HEK293 (cell line): ENCODE measurements at regions not wholly inside any gene's neighbourhood (a gene's known extent, or its start where the extent isn't known, plus 50 kb on each side); places are given as distances from the start of the nearest gene placed in this dataset.

Experiments used
- CTCF ChIA-PET: fragments of 350-600 bp; formaldehyde crosslinking; extraction: SDS; loops from one replicate; lab custom pipeline; 2021; ENCODE audit warnings: antibody characterized with exemption; lab: Yijun Ruan, JAX
- POLR2A ChIA-PET: fragments of 300-600 bp; formaldehyde crosslinking; extraction: SDS; loops from one replicate; lab custom pipeline; 2020; ENCODE audit warnings: antibody characterized with exemption, inconsistent platforms; lab: Yijun Ruan, JAX
- H3K27ac ChIP-seq: fragments of 200-500 bp; sonication (Bioruptor generic); 2 replicates; pipeline ENCODE4 v1.5.1; 2014; ENCODE audit warnings: low read depth, low read length, control low read depth, inconsistent platforms; ENCODE audit errors: extremely low read depth
- H3K36me3 ChIP-seq, 2 experiments: fragments of 200-500 bp in 1 of 2; sonication (Bioruptor generic) in 1 of 2; 1 replicate in 1 of 2; 2 replicates in 1 of 2; pipeline ENCODE4 v1.5.1; 2014 to 2017; ENCODE audit warnings: inconsistent platforms in 2 of 2, low read length in 2 of 2; ENCODE audit not compliant: control insufficient read depth in 2 of 2, insufficient read depth in 1 of 2
- H3K4me1 ChIP-seq: fragments of 200-500 bp; sonication (Bioruptor generic); 2 replicates; pipeline ENCODE4 v1.5.1; 2014; ENCODE audit warnings: mild to moderate bottlenecking, low read length, inconsistent platforms; ENCODE audit not compliant: control insufficient read depth, insufficient read depth
- H3K4me3 ChIP-seq: 2 replicates; pipeline ENCODE4 v1.5.1; 2011; ENCODE audit warnings: low read depth, mild to moderate bottlenecking, control low read depth, low read length, moderate library complexity
- H3K9me3 ChIP-seq: fragments of 200-500 bp; sonication (Bioruptor generic); 2 replicates; pipeline ENCODE4 v1.5.1; 2014; ENCODE audit warnings: low read depth, low read length, inconsistent platforms; ENCODE audit not compliant: control insufficient read depth, insufficient read depth
- HOXD13 ChIP-seq: sonication (generic); formaldehyde crosslinking; IDR thresholded peaks from 2 replicates; pipeline ENCODE4 v1.8.0; 2022; ENCODE audit warnings: missing genetic modification reagents, borderline replicate concordance
- SCRT2 ChIP-seq: fragments of 450-650 bp; formaldehyde crosslinking; IDR thresholded peaks from 2 replicates; pipeline ENCODE4 v1.5.1; 2016; ENCODE audit warnings: missing biosample characterization, missing genetic modification characterization
- TCF7L2 ChIP-seq: IDR thresholded peaks from 2 replicates; pipeline ENCODE4 v1.6.1; 2011; ENCODE audit warnings: low read depth, mild to moderate bottlenecking, inconsistent platforms, low read length, moderate library complexity, borderline replicate concordance
- ZBTB20 ChIP-seq: fragments of 450-650 bp; formaldehyde crosslinking; IDR thresholded peaks from 2 replicates; pipeline ENCODE4 v1.5.1; 2016; ENCODE audit warnings: missing biosample characterization, missing genetic modification characterization
- ZFP3 ChIP-seq: fragments of 450-650 bp; formaldehyde crosslinking; IDR thresholded peaks from 2 replicates; pipeline ENCODE4 v1.5.1; 2016; ENCODE audit warnings: low read depth, missing biosample characterization, missing genetic modification characterization
- ZFP41 ChIP-seq: fragments of 450-650 bp; formaldehyde crosslinking; IDR thresholded peaks from 2 replicates; pipeline ENCODE4 v1.5.1; 2016; ENCODE audit warnings: missing biosample characterization, missing genetic modification characterization, borderline replicate concordance
- ZNF174 ChIP-seq: fragments of 450-650 bp; formaldehyde crosslinking; IDR thresholded peaks from 2 replicates; pipeline ENCODE4 v1.5.0; 2017; ENCODE audit warnings: missing biosample characterization, mild to moderate bottlenecking, missing genetic modification characterization
- ZNF175 ChIP-seq: fragments of 450-650 bp; formaldehyde crosslinking; IDR thresholded peaks from 2 replicates; pipeline ENCODE4 v1.5.1; 2016; ENCODE audit warnings: missing biosample characterization, missing genetic modification characterization
- ZNF202 ChIP-seq: fragments of 450-650 bp; formaldehyde crosslinking; IDR thresholded peaks from 2 replicates; pipeline ENCODE4 v1.5.1; 2016; ENCODE audit warnings: missing biosample characterization, missing genetic modification characterization, borderline replicate concordance
- ZNF23 ChIP-seq: fragments of 450-650 bp; formaldehyde crosslinking; IDR thresholded peaks from 2 replicates; pipeline ENCODE4 v1.5.1; 2016; ENCODE audit warnings: missing biosample characterization, missing genetic modification characterization, borderline replicate concordance
- ZNF530 ChIP-seq: fragments of 450-650 bp; formaldehyde crosslinking; IDR thresholded peaks from 2 replicates; pipeline ENCODE4 v1.5.1; 2016; ENCODE audit warnings: low read depth, missing biosample characterization, missing genetic modification characterization
- ZNF664 ChIP-seq: fragments of 450-650 bp; formaldehyde crosslinking; IDR thresholded peaks from 2 replicates; pipeline ENCODE4 v1.5.1; 2016; ENCODE audit warnings: missing biosample characterization, missing genetic modification characterization
- ZNF785 ChIP-seq: fragments of 450-650 bp; formaldehyde crosslinking; IDR thresholded peaks from 2 replicates; pipeline ENCODE4 v1.5.1; 2016; ENCODE audit warnings: missing biosample characterization, missing genetic modification characterization
- TF ChIP-seq, protein P1 (sequence below): fragments of 450-650 bp; formaldehyde crosslinking; IDR thresholded peaks from 2 replicates; pipeline ENCODE4 v1.5.1; 2016; ENCODE audit warnings: missing biosample characterization, missing genetic modification characterization
- TF ChIP-seq, protein P2 (sequence below): fragments of 450-650 bp; formaldehyde crosslinking; optimal IDR thresholded peaks from 2 replicates; pipeline ENCODE3; 2016; ENCODE audit warnings: missing biosample characterization, mild to moderate bottlenecking, missing genetic modification characterization
- TF ChIP-seq, protein P3 (sequence below): fragments of 450-650 bp; formaldehyde crosslinking; IDR thresholded peaks from 2 replicates; pipeline ENCODE4 v1.5.1; 2016; ENCODE audit warnings: missing biosample characterization, missing genetic modification characterization
- TF ChIP-seq, protein P4 (sequence below): fragments of 450-650 bp; IDR thresholded peaks from 2 replicates; pipeline ENCODE4 v1.5.1; 2018; ENCODE audit warnings: missing biosample characterization, mild to moderate bottlenecking, missing genetic modification characterization
- TF ChIP-seq, protein P5 (sequence below): fragments of 450-650 bp; formaldehyde crosslinking; IDR thresholded peaks from 2 replicates; pipeline ENCODE4 v1.5.1; 2016; ENCODE audit warnings: missing biosample characterization, missing genetic modification characterization
- TF ChIP-seq, protein P6 (sequence below): fragments of 450-650 bp; formaldehyde crosslinking; IDR thresholded peaks from 2 replicates; pipeline ENCODE4 v1.5.0; 2017; ENCODE audit warnings: missing biosample characterization, missing genetic modification characterization, borderline replicate concordance

DNA sequence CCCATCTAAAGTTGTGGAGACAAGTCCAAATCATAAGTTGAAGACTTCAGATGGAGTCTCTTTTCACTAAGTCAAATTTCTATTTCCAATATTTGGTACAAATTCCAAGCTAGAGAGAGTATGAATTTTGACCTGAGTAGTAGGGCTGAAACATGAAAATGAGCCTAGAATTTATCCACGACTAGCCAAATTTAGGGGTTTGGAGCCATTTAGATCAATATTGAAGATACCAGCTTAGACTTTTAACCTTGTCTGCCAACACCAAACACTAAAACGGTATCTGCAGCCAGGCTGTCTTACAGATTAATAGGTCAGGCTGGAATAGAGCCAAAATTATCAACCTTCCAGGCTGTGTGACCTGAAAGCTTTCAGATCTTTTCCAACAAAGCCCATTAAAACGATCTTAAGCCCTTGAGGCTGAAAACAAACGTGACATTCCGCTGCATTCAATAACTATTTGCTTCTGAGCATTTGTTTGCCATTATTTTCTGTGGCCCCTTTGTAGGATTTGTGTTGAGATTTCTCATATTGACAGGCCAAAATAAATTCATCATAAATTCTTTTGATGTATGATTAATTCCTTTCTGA lies 268.7 kb upstream of the DKK2 start (continued):
- TF ChIP-seq, protein P1, sequence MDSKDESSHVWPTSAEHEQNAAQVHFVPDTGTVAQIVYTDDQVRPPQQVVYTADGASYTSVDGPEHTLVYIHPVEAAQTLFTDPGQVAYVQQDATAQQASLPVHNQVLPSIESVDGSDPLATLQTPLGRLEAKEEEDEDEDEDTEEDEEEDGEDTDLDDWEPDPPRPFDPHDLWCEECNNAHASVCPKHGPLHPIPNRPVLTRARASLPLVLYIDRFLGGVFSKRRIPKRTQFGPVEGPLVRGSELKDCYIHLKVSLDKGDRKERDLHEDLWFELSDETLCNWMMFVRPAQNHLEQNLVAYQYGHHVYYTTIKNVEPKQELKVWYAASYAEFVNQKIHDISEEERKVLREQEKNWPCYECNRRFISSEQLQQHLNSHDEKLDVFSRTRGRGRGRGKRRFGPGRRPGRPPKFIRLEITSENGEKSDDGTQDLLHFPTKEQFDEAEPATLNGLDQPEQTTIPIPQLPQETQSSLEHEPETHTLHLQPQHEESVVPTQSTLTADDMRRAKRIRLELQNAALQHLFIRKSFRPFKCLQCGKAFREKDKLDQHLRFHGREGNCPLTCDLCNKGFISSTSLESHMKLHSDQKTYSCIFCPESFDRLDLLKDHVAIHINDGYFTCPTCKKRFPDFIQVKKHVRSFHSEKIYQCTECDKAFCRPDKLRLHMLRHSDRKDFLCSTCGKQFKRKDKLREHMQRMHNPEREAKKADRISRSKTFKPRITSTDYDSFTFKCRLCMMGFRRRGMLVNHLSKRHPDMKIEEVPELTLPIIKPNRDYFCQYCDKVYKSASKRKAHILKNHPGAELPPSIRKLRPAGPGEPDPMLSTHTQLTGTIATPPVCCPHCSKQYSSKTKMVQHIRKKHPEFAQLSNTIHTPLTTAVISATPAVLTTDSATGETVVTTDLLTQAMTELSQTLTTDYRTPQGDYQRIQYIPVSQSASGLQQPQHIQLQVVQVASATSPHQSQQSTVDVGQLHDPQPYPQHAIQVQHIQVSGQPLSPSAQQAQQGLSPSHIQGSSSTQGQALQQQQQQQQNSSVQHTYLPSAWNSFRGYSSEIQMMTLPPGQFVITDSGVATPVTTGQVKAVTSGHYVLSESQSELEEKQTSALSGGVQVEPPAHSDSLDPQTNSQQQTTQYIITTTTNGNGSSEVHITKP, result no peak
- no peak for TF ChIP-seq ZNF175 (tag by site-specific recombination)
- no peak for TF ChIP-seq ZNF174 (tag by site-specific recombination)
- TF ChIP-seq ZBTB20 (tag by site-specific recombination), result no peak
- TF ChIP-seq ZNF785 (tag by site-specific recombination), result no peak
- TF ChIP-seq ZNF530, result no peak
- TF ChIP-seq, protein P2, sequence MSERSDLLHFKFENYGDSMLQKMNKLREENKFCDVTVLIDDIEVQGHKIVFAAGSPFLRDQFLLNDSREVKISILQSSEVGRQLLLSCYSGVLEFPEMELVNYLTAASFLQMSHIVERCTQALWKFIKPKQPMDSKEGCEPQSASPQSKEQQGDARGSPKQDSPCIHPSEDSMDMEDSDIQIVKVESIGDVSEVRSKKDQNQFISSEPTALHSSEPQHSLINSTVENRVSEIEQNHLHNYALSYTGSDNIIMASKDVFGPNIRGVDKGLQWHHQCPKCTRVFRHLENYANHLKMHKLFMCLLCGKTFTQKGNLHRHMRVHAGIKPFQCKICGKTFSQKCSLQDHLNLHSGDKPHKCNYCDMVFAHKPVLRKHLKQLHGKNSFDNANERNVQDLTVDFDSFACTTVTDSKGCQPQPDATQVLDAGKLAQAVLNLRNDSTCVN (tag by site-specific recombination), result no peak
- TF ChIP-seq, protein P3, sequence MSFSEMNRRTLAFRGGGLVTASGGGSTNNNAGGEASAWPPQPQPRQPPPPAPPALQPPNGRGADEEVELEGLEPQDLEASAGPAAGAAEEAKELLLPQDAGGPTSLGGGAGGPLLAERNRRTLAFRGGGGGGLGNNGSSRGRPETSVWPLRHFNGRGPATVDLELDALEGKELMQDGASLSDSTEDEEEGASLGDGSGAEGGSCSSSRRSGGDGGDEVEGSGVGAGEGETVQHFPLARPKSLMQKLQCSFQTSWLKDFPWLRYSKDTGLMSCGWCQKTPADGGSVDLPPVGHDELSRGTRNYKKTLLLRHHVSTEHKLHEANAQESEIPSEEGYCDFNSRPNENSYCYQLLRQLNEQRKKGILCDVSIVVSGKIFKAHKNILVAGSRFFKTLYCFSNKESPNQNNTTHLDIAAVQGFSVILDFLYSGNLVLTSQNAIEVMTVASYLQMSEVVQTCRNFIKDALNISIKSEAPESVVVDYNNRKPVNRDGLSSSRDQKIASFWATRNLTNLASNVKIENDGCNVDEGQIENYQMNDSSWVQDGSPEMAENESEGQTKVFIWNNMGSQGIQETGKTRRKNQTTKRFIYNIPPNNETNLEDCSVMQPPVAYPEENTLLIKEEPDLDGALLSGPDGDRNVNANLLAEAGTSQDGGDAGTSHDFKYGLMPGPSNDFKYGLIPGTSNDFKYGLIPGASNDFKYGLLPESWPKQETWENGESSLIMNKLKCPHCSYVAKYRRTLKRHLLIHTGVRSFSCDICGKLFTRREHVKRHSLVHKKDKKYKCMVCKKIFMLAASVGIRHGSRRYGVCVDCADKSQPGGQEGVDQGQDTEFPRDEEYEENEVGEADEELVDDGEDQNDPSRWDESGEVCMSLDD (tag by site-specific recombination), result no peak
- TF ChIP-seq HOXD13, result peak; percentile 58; the same call in 1 of the 2 replicates
- TF ChIP-seq, protein P4, sequence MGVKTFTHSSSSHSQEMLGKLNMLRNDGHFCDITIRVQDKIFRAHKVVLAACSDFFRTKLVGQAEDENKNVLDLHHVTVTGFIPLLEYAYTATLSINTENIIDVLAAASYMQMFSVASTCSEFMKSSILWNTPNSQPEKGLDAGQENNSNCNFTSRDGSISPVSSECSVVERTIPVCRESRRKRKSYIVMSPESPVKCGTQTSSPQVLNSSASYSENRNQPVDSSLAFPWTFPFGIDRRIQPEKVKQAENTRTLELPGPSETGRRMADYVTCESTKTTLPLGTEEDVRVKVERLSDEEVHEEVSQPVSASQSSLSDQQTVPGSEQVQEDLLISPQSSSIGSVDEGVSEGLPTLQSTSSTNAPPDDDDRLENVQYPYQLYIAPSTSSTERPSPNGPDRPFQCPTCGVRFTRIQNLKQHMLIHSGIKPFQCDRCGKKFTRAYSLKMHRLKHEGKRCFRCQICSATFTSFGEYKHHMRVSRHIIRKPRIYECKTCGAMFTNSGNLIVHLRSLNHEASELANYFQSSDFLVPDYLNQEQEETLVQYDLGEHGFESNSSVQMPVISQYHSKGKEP, result peak; percentile 88
- TF ChIP-seq ZNF664, result no peak
- TF ChIP-seq SCRT2, result no peak
- peak; percentile 89 for TF ChIP-seq TCF7L2
- TF ChIP-seq, protein P5, sequence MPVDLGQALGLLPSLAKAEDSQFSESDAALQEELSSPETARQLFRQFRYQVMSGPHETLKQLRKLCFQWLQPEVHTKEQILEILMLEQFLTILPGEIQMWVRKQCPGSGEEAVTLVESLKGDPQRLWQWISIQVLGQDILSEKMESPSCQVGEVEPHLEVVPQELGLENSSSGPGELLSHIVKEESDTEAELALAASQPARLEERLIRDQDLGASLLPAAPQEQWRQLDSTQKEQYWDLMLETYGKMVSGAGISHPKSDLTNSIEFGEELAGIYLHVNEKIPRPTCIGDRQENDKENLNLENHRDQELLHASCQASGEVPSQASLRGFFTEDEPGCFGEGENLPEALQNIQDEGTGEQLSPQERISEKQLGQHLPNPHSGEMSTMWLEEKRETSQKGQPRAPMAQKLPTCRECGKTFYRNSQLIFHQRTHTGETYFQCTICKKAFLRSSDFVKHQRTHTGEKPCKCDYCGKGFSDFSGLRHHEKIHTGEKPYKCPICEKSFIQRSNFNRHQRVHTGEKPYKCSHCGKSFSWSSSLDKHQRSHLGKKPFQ (tag by site-specific recombination), result no peak

DNA sequence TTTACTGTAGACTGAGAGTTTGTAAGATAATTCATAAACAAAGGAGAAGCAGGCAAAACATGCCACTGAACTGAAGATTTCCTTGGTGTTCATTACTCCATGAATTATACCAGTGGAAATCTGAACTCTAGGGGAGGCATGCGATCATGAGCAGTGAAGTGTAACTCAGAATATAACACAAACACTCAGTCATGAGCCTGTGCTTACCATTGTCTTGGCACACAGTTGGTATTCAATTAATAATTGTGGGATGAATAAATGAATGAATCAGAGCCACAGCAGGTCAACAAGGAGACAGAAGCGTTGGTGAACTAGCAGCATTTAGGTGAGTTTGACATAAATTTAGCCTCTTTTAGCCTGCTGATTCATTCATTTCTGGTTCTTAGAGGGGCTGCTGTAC lies 263.5 kb upstream of the DKK2 start:
- no peaks in the 10 kb centered on the region for H3K36me3 ChIP-seq
- no peaks in the 10 kb centered on the region for H3K9me3 ChIP-seq
- no peak overlapping the region for H3K4me3 ChIP-seq
- no peak overlapping the region for H3K27ac ChIP-seq
- ChIA-PET POLR2A (no interaction called here), CTCF (no interaction called here)
- H3K4me1 ChIP-seq, result no peaks in the 10 kb centered on the region
- TF ChIP-seq, protein P6, sequence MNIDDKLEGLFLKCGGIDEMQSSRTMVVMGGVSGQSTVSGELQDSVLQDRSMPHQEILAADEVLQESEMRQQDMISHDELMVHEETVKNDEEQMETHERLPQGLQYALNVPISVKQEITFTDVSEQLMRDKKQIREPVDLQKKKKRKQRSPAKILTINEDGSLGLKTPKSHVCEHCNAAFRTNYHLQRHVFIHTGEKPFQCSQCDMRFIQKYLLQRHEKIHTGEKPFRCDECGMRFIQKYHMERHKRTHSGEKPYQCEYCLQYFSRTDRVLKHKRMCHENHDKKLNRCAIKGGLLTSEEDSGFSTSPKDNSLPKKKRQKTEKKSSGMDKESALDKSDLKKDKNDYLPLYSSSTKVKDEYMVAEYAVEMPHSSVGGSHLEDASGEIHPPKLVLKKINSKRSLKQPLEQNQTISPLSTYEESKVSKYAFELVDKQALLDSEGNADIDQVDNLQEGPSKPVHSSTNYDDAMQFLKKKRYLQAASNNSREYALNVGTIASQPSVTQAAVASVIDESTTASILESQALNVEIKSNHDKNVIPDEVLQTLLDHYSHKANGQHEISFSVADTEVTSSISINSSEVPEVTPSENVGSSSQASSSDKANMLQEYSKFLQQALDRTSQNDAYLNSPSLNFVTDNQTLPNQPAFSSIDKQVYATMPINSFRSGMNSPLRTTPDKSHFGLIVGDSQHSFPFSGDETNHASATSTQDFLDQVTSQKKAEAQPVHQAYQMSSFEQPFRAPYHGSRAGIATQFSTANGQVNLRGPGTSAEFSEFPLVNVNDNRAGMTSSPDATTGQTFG, result no peak
- TF ChIP-seq, protein P2 (tag by site-specific recombination), result no peak
- TF ChIP-seq, protein P4, result no peak
- TF ChIP-seq ZNF202 (no peak), ZFP41 (tag by site-specific recombination) (no peak), ZFP3 (tag by site-specific recombination) (no peak), ZNF23 (tag by site-specific recombination) (no peak)
